CD4-positive, alpha-beta T cell treated with Interferon gamma for 1 hour (primary cell): ENCODE measurements at regions not wholly inside any gene's neighbourhood (a gene's known extent, or its start where the extent isn't known, plus 50 kb on each side); places are given as distances from the start of the nearest gene placed in this dataset.

ENCODE experiments used
- DNase-seq: peaks from one replicate; pipeline ENCODE4 v3.0.0-alpha.2; 2020

DNA sequence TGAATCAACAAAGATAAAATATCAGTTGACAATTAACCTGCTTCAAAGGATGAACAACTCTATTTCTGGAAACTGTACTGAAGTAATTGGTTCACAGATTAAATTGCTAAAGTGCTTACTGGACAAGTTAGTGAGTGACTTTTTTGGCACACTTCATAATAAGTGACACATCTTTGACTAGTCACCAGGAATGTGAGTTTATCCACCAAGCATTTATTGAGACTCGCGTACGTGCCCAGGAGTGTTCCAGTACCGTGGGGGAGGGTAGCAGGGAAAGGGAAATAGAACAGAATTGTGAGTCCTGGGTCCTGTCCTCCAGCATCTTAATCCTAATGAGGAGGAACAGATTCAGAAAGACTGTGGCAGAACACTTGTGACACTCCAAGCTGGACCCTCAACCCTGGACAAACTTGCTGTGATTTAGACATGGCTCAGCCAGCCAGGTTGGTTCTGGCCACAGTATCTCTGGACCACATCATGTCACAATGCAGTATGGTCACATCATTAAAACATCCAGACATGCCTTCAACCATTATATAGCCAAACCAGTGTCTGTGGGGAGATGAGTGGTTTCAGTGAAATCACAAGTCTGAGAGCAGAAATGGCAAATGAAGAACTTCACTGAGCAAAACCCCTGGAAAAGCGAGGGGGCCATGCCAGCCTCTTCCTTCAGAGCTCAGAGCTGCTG lies 623.1 kb downstream of the BNC2 start:
- DNase-seq, result no peak

DNA sequence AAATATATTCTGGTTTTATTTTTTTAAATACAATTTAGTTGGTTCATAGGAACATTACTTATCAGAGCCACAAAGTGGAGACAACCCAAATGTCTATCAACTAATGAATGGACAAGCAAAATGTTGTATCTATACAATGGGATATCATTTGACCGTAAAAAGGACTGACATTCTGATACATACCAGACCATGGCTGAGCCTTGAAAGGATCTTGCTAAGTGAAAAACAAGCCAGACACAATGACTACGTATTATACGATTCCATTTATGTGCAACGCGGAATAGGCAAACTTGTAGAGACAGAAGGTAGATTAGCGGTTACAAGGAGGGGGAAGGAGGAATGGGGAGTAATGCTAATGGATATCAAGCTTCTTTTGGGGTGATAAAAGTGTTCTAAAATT lies 621.6 kb downstream of the BNC2 start:
- DNase-seq, result no peak

DNA sequence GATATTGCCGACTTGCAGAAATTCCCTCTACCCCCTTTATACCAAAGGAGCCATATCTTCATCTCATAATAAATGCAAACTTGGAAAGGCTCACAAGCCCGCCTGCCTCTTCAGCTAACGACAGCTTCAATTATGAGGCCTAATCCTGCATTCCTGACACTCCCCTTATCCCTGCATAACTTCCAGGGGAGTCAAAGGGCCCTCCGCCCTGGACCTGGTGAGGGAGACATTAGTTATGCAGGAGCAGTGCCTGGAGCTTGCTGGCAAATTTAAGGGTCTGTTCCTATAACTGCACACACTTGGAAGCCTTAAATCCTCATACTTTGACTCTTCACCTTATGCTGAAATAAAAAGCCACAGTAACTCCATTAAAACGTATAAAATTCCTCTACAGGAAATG lies 617.9 kb downstream of the BNC2 start:
- DNase-seq, result no peak

DNA sequence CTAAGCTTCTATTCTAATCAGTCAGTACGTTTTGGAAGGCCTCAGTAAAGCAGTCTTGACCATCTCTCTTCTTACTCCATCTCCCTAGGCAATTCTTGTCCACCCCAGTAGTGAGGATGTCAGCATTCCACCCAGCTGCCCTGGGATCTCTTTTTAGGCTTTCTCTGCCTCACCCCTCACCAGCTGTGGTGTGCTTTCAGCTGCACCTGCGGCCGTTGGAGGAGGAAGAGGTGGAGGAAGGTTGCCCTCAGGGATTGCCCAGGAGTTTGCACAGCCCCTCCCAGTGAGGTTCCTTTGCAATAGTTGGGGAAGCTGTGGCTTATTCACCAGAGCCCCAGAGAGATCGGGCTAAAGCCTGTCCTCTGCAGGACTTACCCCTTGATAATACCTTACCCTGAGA lies 615.8 kb downstream of the BNC2 start:
- no peak for DNase-seq

DNA sequence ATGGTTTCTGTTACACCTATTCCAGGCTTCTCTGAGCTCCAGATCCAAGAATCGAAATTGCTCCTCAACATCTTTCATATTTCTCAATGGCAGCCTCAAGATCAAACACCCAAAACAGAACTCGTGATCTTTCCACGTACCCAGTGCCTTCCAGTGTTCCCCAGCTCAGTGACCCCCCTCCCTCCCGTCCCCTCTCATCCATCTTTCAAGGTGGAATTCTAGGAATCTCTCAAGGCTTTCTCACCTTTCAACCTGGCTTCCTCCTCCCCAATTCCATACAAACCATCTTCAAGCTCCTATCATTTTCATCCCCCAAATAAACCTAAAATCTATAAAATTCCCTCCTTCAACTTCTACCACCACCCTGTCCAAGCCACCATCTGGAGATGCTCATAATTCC lies 615.3 kb downstream of the BNC2 start:
- DNase-seq, result no peak

DNA sequence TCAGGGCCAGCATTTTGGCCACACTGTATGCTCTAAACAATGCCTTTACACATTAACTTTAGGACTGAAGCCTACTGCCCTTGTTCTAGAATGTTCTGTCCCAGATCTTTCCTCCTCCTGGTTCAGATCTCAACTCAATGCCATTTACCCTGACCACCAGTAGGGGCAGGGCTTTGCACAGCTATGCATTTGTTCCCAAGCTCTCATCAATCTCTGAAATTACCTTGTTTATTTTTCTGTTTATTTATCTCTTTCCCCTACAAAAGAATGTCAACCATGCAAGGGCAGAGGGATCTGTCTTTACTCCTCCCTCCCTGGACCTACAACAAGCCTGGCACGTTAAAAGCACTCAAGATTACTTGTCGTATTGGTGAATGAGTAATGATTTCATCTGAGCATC lies 612.9 kb downstream of the BNC2 start:
- DNase-seq, result no peak

DNA sequence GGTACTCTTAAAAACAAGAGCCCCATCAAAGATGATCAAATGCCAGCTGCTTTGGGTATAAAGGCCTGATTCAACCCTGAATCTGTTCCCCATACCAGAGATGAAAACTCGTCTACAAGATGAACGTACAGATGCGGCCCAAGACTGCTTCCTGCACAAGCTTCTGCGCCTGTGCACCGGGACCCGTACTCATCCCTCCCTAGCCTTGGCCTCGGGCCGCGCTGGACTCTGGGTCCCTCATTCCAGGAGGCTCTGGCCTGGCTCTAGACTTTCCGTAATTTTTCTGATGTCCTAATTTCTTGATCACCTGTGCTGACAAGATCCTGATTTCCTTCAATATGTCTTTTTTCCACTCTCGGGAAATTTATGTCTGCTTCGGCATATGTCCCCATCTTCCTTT lies 612.3 kb downstream of the BNC2 start:
- DNase-seq, result no peak

DNA sequence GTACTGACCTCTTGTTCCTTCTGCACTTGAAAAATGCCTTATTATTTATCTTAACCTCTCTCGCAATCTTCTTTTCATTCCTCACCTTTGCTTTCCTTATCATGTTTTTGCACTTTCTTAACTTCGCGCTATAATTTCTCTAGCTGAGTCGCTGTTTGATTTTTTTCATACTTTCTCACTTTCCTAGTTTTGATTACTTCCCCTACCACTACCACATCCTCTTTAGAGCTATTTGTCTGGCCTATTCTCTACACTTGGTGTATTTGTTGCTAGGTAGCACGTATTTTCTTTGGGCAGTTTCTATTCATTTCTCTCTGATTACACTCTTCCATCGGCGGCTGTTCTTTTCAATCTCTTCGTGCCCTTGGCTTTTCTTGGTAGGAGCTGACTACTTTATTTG lies 611.8 kb downstream of the BNC2 start:
- no peak for DNase-seq

DNA sequence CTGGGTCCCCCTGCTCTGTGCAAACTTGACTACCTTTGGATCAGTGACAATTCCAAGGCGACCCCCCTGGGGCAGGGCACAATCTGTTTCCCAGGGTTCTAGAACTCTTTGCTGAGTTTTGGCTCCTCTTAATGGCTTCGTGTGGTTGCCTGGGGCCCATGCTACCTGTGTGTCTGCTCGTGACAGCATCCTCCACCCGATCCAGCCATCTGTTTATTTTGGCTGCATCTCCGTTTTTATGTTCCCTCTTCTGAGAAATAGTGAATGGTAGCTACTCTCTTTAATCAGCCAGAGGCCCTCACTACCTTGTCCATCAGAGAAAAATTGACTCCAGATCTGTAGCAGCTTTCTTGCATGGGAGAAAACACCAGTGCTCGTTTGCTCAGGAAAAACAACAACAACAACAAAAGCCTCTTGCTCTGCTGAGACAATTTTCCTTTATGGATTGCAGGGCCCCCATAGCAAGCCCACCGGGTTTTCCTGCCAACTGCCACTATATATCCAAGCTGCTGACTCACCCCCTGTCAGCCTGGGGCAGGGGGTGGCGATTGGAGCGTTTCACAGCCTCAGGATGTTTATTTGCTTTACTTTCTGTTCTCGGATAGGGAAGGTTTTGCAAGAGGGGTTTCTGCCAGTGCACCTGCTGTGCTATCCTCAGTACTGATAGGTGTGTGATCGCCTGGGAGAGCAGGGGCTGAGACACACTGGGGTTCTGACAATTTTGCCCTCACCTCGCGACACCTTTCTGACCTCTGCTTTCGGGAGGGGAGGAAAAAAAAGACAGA lies 607.8 kb downstream of the BNC2 start:
- DNase-seq, result no peak

DNA sequence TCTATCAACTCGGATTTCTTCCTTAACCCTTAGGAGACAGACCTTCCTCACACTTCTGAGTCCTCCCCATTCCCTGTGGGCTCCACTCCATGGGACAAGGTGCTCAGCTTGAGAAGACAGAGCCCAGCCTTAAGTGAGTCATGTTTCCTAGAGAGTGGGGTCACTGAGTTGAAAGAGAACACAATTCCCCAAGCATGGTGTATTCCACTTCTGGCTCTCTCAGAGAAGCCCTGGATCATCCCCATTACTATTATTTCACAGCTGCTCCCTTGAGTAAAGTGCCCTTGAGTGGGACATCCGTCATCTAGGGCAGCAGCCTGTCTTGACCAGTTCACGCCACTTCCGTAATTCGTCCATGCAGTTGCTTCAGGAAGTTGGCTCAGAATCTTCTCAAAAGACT lies 604.8 kb downstream of the BNC2 start:
- no peak for DNase-seq

DNA sequence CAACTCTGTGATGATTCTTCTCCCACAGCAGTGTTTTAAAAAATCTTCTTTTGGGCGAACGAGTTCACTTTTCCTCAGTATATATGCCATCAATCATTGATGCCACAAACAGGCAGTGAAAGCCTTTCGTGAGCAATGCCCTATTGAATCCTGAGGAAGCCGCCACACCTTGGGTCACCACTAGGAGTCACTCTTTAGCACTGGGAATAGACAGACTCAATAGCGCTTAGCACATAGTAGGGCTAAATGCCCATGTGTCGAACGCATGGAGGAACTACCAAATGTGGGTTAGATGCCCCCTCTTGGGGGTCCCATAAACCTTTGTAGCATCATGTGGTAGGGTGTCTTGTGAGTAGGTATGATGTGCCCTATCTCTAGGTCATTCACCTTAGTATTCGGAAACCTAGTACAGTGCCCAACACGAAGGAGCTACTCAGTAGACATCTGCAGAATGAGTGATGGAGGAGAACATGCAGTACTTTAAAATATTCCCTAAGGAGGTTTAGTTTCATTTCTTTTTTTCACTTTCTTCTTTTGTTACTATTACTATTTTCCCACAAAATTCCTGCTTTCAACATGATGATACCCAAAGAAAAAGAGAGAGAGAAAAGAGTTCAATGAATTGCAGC lies 603.7 kb downstream of the BNC2 start:
- DNase-seq, result no peak

DNA sequence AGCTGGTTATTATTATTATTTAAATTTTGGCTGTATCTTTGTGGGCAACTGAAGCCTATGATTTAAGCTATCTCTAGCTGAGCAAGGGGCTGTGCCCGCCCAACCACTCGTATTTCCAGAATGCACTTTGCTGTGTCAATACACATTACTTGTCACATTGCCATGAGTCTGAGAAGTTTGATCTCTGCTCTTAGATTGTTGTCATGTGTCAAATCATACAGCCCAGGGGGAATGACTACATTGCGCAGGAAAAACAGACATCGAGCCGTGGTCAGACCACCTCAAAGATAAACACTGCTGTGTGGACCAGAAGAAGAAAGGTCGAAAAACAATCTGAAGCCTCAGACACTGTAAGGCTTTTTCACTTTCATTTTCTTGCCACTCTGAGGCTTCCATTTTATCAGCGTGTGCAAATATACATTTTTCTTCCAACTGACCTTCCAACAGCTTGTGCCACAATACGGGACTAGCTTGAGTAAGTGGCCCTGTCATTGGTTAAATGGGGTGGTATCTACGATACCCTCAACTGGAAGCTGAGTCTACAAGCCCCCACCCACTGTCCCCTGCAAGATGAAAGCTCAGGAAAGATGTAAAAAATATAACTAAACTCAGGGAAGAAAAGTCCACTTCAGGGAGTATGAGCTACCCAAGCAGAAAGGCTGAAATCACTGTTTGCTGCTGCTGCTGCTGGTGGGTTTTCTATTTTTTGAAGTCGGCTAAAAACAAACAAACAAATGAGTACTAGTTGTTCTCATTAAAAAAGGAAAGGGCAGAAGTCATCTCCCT lies 603.0 kb downstream of the BNC2 start:
- no peak for DNase-seq

DNA sequence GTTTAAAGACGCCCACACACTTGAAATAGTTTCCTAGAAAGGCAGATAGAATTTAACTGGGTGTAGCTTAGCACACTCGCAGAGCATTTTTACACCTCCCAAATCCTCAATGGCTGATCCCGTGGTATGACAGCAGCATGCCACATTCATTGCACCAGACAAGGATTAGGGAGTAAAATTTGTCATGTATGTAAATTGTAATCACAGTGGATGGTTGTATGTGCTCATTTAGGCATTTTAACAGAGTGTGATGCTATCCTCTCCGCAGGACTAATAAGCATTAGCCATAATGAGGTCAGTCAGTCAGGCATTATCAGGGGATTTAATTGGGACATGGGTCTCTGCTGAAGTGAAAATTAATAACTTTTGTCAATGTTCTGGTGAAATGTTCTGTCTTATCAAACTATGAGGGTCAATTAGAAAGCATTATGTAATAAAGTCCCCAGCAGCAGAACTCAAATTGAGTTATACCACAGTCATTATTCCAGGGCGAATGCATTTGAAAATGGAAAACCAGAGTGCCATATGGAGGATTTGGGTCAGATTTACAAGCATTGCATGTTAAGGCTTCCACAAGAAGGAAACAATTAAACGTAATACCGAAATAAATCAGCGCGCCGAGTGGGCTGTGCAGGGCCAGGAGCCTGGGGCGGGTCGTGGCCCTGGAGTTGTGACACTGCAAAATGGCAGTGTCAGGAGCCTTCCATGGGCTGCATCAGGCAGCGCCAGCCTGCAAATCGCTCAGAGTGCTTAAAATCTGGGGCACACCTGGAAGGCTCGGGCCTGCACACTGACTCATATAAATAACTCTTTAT lies 602.2 kb downstream of the BNC2 start:
- no peak for DNase-seq

DNA sequence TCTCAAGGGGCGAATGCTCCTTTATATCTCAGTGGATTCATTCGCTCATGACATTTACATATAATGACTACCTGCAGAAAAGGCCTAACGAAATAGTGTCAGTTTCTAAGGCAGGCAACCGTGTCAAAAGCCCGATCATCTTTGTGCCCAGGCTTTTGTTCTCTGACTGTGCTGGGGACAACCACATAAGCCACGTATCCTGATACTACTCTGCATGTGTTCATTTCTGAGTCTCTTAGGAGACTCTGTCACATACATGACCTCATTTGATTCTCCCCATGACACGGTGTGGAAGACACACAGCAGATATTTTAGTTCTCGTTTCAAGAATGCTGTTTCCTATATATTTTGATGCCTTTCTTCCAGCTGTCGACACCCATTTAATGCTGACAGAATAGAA lies 598.5 kb downstream of the BNC2 start:
- DNase-seq, result no peak

DNA sequence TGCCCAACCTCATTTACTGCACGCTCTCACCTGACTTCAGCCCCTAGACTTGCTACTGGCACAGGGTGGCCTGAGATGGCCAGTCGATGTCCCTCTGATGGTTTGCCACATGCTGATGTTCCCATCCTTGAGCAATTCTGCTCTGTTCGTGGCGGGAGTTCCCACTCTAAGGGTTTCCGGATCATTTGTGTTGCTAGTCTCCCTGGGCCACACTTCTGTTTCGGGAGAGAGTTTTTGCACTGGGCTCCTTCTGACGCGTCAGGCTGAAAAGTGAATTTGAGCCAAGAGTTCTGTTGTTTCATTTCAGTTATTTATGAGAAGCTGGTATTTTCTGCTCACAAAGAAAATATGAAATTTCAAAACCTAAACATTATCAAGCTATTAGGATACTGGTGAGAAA lies 597.7 kb downstream of the BNC2 start:
- DNase-seq, result no peak

DNA sequence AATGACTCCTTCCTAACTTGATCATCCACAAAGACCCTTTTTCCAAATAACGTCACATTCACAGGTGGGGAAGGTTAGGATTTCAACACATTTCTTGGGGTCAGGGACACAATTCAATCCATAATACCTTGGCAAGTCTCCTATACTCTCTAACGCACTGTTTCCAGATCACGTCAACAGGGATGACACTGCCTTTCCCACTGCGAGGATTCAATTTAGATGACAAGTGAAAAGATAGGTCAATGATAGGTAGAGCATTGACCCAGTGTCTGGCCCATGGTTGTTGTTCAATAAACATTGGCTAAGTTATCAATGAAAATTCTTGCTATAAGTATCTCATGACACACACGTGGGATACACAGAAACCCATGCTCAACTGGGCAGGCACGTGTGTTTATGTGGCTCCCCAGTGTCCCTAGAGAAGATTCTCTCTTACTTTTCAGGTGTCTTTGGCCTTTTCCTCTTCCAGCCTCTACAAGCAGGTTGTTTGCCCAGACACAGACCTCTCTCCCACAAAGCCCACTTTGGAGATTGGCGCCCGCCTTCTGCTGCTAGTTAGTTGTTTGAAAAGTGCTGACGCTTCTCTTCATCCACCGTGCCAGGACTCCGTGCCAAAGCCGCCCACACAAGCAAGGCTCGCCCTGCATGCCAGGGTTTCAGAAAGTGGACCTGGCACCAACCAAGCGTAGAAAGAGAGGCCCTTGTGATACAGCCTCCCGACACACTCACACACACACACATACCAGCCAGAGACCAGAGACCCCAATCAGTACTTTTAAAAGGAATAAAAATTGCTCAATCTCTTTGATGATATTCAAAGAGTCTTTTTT lies 594.5 kb downstream of the BNC2 start:
- DNase-seq, result no peak

DNA sequence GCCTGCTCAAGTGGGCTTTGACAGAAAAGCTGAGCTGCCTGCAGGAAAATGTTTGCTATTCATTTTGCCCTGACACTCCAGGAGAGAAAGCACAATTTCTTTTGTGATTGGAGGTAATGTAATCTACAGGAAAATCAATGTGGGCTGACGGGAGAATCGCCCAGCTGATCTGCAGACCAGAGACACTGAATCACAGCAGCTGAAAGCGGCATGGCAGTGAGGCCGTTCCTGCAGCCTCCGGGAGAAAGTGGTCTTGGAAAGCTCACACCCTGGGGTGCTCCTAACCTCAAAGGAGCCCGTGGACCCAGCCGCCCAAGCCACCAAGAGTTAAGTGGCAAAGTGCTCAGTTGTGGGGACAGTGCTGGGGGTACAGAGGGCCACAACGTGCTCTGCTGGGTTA lies 593.6 kb downstream of the BNC2 start:
- DNase-seq, result no peak

DNA sequence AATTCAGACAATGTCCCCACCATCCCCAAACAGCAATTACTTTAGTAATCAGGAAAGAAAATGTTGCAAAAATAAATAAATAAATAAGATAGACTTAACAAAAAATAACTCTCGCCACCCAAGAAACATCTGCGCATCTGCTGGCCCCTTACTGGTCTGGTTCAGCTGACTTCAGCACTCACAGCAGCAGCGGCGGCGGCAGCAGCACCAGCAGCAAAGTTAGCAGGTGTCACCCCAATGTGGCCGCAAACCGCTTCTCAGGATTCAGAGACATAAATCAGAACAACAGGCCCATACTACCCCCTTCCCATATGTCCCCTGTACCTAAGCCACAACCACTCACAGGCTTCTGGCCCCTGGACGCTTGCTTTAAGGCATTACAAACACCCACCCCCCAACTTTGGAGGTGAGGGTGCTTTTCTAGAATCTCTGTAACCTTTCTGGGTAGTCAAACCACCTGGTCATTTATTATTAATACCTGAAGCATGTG lies 593.0 kb downstream of the BNC2 start:
- DNase-seq, result no peak

DNA sequence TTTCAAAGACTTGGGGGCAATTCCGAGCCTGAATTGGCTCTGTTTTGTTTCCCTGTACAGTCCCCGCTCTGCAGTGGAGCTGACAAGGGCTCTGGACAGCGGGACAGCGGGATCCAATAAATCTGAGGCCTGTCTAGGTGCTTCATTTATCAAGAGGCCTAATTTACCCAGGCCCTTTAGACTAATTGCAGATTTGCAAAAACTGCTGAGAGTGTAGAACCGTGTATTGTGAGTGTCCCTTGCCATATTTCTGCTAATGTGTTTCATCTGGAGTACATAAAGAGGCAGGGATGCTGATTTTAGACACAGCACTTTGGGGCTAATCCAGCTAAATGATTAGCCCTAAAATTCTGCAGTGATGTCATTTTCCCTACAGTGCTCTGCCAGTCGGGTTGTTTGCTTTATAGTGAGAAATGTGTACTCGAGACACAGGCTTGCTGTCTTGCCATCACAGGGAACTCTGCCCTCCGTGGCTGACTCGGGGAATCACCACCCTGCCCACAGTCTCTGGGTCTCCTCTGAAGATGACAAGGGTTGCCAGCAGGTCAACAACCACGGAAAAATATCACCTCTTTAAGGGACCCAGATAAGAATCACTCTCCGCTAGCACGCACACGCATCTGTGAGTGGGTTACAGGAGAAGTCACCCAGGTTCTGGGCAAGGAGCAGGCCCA lies 592.0 kb downstream of the BNC2 start:
- no peak for DNase-seq

DNA sequence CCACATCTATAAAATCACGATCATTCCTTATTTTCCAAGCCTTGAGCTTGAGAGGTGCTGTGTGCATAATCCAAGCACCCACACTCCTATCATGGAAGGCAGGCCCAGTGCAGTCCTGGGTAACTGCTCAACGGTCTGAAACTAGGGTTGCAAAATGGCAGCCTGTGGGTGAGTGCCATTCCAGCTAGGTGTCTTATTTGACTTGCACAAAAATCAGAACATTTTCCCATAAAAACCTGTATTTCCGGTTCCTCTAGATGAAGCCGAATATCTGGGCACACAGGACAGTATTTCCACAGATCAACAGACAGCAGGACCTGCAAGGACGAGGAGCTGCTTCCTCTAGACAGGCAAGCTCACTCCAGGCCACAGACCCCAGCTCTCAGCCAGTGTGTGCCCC lies 588.8 kb downstream of the BNC2 start:
- DNase-seq, result no peak

DNA sequence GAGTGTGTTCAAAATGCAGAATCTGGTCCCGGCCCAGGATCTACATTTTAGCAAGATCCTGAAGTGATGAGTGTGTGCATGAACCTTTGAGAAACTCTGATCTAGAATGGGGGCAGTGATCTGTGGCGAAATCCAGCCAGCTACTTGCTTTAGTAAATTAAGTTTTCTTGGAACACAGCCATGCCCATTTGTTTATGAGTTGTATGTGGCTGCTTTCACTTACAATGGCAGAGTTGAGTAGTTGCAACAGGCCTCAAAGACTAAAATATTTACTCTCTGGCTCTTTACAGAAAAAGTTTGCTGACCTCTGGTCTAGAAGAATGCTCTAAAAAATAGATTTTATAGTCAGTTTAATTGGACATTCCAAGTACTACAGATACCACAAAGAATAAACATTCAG lies 588.3 kb downstream of the BNC2 start:
- no peak for DNase-seq
